Keratinocyte (primary cell): ENCODE measurements at regions not wholly inside any gene's neighbourhood (a gene's known extent, or its start where the extent isn't known, plus 50 kb on each side); places are given as distances from the start of the nearest gene placed in this dataset.

Source experiments
- CTCF ChIP-seq, 3 experiments: IDR thresholded peaks in 1 of 3; conservative IDR thresholded peaks in 1 of 3; optimal IDR thresholded peaks in 1 of 3; 2 replicates in 2 of 3; 3 replicates in 1 of 3; pipeline versions ENCODE3 to v1.5.1; 2011; ENCODE audit warnings: low read length in 3 of 3, mild to moderate bottlenecking in 3 of 3, moderate library complexity in 2 of 3, control low read depth in 1 of 3, inconsistent platforms in 1 of 3; ENCODE audit not compliant: insufficient read depth in 2 of 3; ENCODE audit errors: extremely low read depth in 1 of 3
- EZH2 ChIP-seq: IDR thresholded peaks from one replicate; pipeline ENCODE4 v1.6.1; 2012; ENCODE audit warnings: inconsistent platforms, mild to moderate bottlenecking, low read length, moderate library complexity

DNA sequence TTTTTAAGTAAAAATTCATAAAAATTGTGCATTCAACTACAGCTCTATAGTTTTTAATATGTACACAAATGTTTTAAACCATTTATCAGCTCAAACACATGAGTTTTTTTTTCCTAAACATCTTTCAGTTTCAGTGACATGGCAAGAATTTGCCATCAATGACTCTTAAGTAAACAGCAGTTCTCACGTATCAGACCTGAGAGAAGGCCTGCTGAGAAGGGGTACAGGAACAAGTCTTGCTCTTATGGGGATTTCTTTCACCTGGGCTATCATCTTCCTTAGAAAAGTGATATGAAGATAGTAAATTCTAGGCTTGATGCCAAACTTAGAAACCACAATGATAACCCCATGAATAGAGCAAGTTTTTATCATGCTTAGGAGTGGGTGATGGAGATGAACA, 467.8 kb downstream of the ARL4A start:
- TF ChIP-seq CTCF (optimal IDR thresholded peaks at IDR 0.05 in 1 of 3, IDR thresholded peaks at IDR 0.05 in 1 of 3, conservative IDR thresholded peaks at IDR 0.05 in 1 of 3; ENCODE audit: extremely low read depth in 1 of 3, insufficient read depth in 2 of 3, low read length in 3 of 3): no peak
- TF ChIP-seq EZH2: no peak
